GM06990 (cell line): ENCODE measurements at regions not wholly inside any gene's neighbourhood (a gene's known extent, or its start where the extent isn't known, plus 50 kb on each side); places are given as distances from the start of the nearest gene placed in this dataset.

Experiments used
- DNase-seq: peaks from one replicate; pipeline ENCODE4 v3.0.0-alpha.2; 2011; ENCODE audit not compliant: insufficient read length; ENCODE audit errors: extremely low read depth
- H3K27me3 ChIP-seq: replicated peaks from 2 replicates; pipeline ENCODE4 v1.6.0; 2011; ENCODE audit warnings: low read length; ENCODE audit not compliant: control insufficient read depth, insufficient read depth
- H3K36me3 ChIP-seq: 2 replicates; pipeline ENCODE4 v1.5.1; 2011; ENCODE audit warnings: low read length; ENCODE audit not compliant: control insufficient read depth, insufficient read depth
- H3K4me3 ChIP-seq: replicated peaks from 2 replicates; pipeline ENCODE4 v1.5.1; 2011; ENCODE audit warnings: low read depth, mild to moderate bottlenecking, control low read depth, low read length
- TF ChIP-seq, protein P1 (sequence below): IDR thresholded peaks from 2 replicates; pipeline ENCODE4 v1.5.1; 2011; ENCODE audit warnings: low read length, control low read depth, mild to moderate bottlenecking, inconsistent platforms; ENCODE audit not compliant: insufficient read depth, poor library complexity, severe bottlenecking

DNA sequence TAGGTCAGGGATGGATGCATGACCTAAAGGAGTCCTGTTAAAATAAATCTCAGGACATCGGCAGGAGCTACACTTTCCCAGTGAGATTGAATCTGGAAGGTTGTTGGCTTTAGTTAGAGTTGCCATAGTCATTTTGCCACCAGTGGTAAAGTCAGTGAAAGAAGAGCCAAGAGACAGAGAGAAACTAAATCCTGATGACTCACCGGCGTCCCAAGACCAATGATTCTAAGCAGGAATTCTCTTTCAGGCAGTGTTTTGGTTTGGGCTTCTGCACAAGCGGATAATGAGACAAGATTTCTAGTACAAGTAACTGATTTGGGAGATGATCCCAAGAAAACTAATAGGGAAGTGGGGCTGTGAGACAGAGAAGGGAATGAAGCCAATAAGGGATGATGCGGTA is 88.8 kb upstream of the ETS2 start:
- Histone ChIP-seq H3K27me3 (no peaks in the 10 kb centered on the region; the same call in none of the 2 replicates), H3K4me3 (no peak overlapping the region), H3K36me3 (no peaks in the 10 kb centered on the region)
- TF ChIP-seq, protein P1, sequence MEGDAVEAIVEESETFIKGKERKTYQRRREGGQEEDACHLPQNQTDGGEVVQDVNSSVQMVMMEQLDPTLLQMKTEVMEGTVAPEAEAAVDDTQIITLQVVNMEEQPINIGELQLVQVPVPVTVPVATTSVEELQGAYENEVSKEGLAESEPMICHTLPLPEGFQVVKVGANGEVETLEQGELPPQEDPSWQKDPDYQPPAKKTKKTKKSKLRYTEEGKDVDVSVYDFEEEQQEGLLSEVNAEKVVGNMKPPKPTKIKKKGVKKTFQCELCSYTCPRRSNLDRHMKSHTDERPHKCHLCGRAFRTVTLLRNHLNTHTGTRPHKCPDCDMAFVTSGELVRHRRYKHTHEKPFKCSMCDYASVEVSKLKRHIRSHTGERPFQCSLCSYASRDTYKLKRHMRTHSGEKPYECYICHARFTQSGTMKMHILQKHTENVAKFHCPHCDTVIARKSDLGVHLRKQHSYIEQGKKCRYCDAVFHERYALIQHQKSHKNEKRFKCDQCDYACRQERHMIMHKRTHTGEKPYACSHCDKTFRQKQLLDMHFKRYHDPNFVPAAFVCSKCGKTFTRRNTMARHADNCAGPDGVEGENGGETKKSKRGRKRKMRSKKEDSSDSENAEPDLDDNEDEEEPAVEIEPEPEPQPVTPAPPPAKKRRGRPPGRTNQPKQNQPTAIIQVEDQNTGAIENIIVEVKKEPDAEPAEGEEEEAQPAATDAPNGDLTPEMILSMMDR: no peak
- DNase-seq: no peak

DNA sequence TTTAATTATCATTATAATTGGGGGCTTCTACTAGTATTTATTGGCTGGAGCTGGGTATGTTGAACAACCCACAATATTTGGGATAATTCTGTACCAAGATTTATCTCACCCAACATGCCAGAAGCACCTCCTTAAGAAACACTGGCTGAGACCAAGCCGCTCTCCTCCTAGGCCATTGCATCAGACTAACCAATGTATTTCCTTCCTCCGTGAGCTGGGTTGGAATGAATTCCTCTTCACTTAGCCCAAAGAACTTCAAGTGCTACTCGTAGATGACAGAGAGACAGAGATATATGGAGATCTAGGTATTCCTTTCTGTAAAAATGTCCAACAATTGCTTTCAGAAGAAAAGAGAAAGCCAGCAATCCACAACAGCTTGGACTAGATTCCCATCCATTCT is 87.2 kb upstream of the ETS2 start:
- H3K27me3 ChIP-seq: no peaks in the 10 kb centered on the region; the same call in none of the 2 replicates
- H3K4me3 ChIP-seq: no peak overlapping the region
- TF ChIP-seq, protein P1: no peak
- no peak for DNase-seq
- H3K36me3 ChIP-seq: no peaks in the 10 kb centered on the region

DNA sequence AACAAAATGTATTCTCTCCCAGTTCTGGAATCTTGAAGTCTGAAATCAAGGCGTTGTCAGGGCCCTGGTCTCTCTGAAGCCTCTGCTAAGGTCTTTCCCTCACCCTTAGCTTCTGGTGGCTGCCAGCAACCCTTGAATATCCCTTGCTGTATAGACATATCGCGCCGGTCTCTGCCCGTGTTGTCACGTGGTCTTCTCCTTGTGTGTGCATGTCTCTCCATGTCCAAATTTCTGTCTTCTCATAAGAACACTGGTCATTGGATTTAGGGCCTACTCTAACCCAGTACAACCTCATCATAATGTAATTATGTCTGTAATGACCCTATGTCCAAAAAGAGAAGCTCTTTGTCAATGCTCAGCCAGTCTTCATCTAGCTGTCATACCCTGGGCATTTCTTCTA is 85.7 kb upstream of the ETS2 start:
- H3K27me3 ChIP-seq: no peaks in the 10 kb centered on the region; the same call in none of the 2 replicates
- no peaks in the 10 kb centered on the region for H3K36me3 ChIP-seq
- DNase-seq: no peak
- no peak overlapping the region for H3K4me3 ChIP-seq
- TF ChIP-seq, protein P1: no peak

DNA sequence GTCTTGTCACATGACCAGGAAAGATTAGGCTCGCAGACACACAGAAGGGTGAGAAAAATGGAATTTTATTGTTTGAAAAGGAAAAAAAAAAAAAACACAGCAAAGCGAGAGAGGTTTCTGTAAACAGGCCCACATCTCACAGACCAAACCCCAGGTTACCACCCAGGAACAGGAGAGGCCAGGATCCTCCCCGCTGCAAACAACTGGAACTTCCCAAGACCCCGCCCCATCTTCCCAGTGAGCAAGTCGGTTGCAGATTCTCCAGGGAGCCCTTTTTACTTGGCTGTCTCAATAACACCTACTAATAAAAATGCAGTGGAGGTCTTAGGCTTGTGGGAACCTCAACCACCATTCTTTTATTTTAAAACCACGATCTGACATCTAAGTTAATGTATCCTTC is 84.7 kb upstream of the ETS2 start:
- Histone ChIP-seq H3K36me3 (no peaks in the 10 kb centered on the region), H3K4me3 (no peak overlapping the region), H3K27me3 (no peaks in the 10 kb centered on the region; the same call in none of the 2 replicates)
- TF ChIP-seq, protein P1: no peak
- DNase-seq: no peak

DNA sequence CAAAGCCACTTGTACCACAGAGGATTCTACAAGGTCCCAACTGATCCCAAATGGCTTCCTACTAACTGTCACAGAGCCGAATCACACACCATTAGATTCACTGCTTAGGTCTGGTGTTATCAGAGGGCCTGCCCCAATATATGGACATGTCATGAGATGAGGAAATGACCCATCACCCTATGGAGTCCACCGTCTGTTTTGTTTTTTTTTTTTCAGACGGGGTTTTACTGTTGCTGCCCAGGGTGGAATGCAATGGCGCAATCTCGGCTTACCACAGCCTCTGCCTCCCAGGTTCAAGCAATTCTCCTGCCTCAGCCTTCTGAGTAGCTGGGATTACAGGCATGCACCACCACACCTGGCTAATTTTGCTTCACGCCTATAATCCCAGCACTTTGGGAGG is 83.8 kb upstream of the ETS2 start:
- TF ChIP-seq, protein P1: no peak
- no peak overlapping the region for H3K4me3 ChIP-seq
- H3K36me3 ChIP-seq: no peaks in the 10 kb centered on the region
- H3K27me3 ChIP-seq: no peaks in the 10 kb centered on the region; the same call in none of the 2 replicates
- no peak for DNase-seq
